GM19452 (cell line): ENCODE measurements at regions not wholly inside any gene's neighbourhood (a gene's known extent, or its start where the extent isn't known, plus 50 kb on each side); places are given as distances from the start of the nearest gene placed in this dataset.
"Not testable (repeated sequence)": the region's sequence is repeated elsewhere in the genome, so short reads cannot be mapped to it uniquely, and the experiment has no call there.

ENCODE experiments used
- ATAC-seq: cut with Tn5 transposase; IDR thresholded peaks from one replicate; pipeline ENCODE4 v1.9.1; 2021; ENCODE audit not compliant: unreplicated experiment

DNA sequence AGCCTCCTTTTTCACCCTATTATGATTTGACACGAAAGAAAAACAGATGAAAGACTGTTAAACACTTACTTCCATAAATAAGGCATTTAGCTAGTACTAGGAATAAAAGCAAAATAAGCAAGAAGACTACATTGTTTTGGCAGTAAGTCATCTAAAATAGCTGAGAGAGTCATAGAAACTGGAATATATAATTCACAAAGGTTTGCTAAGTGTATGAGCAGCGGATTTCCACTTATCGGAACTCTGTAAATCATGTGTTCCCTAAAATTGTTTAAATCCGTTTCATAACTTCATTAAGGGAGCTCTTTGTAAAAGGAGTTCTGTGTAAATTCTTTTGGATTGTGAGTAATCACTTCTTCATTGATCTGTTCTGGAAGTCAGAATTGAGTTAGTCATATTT, 202.5 kb upstream of the CBLB start:
- no peak for ATAC-seq

DNA sequence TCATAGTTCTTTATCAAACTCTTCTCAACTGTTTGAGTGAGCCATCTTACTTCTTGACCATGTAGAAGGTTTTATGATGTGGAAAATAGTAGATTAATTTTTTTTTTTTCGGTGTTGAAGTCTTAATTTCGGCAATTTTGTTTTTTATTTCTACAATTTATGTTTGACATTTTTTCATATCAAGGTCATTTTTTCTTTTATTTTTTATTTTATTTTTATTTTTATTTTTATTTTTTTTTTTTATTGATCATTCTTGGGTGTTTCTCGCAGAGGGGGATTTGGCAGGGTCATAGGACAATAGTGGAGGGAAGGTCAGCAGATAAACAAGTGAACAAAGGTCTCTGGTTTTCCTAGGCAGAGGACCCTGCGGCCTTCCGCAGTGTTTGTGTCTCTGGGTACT, 203.8 kb upstream of the CBLB start:
- not testable (repeated sequence) for ATAC-seq

DNA sequence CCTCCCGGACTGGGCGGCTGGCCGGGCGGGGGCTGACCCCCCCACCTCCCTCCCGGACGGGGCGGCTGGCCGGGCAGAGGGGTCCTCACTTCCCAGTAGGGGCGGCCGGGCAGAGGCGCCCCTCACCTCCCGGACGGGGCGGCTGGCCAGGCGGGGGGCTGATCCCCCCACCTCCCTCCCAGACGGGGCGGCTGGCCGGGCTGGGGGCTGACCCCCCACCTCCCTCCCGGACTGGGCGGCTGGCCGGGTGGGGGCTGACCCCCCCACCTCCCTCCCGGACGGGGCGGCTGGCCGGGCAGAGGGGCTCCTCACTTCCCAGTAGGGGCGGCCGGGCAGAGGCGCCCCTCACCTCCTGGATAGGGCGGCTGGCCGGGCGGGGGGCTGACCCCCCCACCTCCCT, 205.0 kb upstream of the CBLB start:
- ATAC-seq: not testable (repeated sequence)

DNA sequence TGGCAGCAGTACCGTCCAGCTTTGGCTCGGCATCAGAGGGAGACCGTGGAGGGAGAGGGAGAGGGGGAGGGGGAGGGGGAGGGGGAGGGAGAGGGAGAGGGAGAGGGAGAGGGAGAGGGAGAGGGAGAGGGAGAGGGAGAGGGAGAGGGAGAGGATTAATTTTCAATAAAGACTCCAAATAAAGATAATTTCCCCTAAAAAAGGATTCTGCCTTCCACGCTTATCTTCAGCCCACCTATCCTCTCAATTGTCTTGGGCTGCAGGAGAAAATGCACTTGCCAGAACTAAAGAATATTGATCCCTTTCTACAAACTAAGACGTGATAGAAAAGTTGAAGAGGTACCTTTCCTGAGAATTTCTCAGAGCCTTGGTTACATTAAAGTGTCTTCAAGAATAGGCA, 206.9 kb upstream of the CBLB start:
- not testable (repeated sequence) for ATAC-seq

DNA sequence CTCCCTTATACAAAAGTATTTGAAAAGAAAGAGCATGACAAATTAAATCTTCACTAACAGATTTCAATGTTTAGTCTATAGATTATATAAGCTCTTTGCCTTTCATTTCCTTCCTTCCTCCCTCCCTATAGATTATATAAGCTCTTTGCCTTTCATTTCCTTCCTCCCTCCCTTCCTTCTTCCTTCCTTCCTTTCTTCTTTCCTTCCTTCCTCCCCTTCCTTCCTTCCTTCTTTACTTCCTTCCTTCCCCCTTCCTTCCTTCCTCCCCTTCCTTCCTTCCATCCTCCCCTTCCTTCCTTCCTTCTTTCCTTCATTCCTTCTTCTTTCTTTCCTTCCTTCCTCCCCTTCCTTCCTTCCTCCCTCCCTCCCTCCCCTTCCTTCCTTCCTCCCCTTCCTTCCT, 209.8 kb upstream of the CBLB start:
- ATAC-seq: no peak

DNA sequence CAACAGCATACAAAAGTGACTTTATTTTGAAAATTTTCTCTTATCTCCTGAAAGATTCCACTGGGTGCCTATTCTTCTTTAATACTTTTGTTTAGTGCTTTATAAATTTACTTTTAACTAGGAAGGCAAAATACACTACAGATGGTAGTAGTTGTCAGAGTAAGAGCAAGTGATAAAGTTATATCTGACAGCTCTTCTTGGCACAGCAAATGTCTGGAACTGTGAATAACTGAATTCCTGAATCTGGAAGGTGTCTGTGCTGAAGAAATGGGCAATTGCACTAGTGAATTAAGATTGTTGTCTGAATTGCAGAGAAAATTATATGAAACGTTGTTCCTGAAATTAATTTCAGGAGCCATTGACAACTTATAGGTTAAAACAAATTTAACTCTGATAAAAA, 213.8 kb upstream of the CBLB start:
- ATAC-seq: no peak

DNA sequence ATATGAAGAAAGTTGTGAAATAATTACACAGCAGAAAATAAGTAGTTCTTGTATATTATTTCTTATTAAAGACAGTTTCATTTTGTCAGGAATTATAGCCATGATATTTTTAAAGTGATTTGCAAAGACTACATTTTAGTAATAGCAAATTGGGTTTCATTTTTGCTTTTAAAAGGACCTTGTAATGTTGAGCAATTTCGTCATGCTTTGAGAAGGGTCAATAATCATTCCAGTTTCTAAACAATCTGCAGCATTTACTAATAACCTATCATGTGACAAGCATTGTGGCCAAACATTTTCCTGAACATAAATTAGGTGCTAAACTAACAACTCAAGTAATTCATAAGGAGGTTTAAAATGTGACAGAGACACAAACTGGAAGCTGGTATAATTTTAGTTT, 214.4 kb upstream of the CBLB start:
- ATAC-seq: no peak

DNA sequence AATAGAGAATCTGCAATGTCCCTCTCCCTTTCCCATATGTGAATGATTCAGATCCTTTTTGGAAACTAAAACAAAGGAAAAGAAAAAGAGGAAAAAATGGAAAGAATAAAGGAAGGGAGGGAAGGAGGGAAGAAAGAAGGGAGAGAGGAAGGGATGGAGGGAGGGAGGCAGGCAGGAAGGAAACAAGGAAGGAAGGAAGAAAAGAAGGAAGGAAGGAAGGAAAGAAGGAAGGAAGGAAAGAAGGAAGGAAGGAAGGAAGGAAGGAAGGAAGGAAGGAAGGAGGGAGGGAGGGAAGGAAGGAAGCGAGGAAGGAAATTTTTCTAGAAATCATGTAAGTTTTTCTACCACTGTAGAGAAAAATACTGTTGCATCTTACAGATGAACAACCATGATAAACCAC, 215.0 kb upstream of the CBLB start:
- ATAC-seq: no peak

DNA sequence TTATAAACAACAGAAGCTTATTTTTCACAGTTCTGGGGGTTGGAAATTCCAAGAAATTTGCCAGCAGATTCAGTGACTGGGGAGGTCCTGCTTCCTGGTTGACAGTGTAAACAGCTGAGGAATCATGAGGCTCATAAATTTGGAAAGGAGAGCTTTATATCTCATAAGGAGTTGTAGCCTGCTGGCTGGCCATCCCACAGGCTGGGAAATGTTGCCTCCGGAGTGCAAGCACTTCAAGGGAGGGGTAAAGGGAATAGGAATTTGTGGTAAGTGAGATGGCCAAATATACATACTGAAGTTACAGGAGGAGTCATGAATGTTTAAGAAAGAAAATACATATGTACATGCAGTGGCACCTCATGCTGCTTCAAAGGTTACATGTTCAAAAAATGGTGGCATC, 217.2 kb upstream of the CBLB start:
- no peak for ATAC-seq

DNA sequence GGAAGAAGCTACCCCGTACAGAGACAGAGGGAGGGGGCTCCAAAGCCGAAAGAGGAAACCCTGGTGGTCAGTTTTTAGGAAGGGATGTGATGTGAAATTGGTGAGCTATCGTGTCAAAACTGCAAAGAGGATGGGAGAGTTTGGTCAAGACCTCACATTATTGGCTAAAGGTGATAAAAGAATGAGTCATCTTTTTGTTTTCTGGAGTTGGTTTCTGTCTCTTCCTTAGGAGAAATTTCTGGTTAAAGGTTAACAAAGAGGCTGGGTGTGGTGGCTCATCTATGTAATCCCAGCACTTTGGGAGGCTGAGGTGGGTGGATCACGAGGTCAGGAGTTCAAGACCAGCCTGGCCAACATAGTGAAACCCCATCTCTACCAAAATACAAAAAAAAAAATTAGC, 217.8 kb upstream of the CBLB start:
- no peak for ATAC-seq

DNA sequence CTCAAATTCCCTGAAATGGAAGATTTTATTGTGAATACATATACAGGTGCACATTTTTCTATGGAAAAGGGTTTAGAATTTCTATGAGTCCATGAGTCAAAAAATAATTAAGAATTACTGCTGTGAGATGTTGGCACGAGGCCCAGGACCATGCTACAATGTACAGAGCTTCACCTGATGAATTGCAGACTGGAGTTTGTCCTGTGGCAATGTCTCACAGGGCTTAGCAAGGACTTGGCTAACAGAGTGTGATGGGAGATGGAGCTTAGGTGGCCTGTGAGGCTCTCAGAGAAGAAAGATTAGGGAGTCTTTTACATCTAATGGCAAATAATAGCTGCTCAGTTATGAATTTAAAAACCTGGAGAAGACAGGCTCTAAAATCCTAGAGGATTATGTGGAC, 219.5 kb upstream of the CBLB start:
- no peak for ATAC-seq

DNA sequence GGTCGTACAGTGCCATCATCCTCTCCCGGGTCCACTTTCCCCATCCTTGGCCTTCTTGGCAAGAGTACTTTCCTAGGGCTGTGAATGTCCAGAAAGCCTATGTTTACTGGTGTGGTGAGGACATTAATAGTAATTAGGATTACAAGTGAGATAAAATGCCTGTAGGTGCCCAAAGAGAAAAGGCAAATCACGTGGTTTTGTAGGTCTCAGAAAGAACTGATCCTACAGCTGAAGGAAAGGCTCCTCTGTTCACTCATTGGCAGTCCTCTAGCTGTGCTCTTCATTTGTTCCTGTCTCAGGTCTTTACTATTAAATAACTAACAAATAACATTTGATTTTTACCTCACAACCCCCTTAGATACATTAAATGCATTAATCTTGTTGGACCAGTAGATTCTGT, 220.1 kb upstream of the CBLB start:
- no peak for ATAC-seq

DNA sequence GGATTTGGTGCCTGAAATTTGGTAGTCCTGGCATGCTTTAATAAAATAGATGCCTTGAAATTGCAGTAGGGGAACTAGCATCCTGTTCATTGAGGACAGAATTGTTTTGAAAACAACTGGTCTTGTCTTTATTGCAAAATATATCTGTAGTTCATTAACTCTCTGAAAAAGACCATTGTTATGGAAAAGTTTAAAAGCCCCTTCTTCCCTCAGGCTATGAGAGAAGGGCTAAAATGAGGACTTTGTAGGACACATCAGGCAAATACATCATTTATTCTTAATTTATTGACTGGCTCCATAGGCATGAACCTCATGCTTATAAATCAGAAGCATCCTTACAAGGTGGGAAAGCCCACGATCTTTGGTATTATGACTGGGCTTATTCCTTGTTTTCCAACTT, 221.0 kb upstream of the CBLB start:
- no peak for ATAC-seq

DNA sequence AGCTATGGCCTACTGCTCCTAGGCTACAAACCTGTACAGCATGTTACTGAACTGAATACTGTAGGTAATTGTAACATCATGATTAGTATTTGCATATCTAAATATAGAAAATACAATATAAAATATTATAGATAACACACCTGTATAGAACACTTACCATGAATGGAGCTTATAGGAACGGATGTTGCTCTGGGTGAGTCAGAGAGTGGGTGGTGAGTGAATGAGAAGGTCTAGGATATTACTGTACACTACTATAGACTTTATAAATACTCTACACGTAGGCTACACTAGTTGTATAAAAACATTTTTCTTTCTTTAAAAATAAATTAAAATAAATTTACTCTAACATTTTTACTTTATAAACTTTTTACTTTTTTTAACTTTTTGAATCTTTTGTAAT, 224.0 kb upstream of the CBLB start:
- ATAC-seq: no peak

DNA sequence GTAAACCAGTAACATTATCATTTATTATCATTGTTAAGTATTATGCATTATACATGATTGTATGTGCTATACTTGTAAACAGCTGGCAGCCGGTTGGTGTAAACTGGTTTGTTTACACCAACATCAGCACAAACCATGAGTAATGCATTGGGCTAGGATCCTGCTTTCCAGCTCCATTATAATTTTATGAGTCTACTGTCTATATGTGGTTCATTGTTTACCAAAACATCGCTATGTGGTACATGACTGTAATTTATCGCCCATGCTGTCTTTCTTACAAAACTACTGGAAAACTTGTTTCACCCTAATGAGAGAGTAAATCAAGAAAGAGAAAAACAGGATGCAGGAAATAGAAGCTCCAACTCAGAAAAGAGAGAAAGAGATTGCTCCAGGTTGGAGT, 224.8 kb upstream of the CBLB start:
- ATAC-seq: no peak

DNA sequence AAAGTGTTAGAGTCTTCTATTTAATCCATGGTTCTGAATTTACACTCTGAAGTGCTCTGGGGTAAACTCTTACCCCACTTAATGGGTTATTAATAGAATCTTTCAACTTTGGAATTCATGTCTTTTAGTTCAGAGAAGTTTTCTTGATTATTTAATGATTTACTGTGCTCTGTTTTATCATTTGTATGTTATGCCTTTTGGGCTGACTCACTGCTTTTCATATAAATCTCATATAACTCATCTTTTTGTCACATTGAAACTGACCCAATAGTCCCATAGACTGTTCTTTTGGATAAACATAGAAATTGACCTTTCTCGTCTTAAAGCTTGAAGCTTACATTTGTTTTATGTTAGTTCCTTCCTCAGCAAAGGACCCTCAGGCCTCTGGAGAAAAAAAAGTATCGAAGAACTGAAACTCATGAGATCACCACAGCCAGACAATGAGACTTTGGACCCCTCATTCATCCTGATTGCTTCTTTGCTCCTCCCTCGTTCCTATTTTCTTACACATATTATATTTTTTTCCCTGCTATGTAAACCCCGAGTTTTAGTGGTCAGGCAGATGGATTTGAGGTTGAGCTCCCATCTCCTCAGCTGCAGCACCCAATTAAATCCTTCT, 229.1 kb upstream of the CBLB start:
- ATAC-seq: no peak

DNA sequence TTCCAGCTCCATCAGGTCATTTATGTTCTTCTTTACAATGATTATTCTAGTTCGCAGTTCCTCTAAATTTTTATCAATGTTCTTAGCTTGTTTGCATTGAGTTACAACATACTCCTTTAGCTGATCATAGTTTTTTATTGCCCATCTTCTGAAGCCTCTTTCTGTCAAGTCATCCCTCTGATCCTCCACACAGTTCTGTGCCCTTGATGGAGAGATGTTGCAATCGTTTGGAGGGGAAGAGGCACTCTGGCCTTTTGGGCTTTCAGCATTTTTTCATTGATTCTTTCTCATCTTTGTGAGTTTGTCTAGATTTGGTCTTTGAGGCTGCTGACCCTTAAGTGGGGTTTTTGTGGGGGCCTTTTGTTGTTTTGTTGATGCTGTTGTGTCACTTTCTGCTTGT, 234.6 kb upstream of the CBLB start:
- ATAC-seq: no peak

DNA sequence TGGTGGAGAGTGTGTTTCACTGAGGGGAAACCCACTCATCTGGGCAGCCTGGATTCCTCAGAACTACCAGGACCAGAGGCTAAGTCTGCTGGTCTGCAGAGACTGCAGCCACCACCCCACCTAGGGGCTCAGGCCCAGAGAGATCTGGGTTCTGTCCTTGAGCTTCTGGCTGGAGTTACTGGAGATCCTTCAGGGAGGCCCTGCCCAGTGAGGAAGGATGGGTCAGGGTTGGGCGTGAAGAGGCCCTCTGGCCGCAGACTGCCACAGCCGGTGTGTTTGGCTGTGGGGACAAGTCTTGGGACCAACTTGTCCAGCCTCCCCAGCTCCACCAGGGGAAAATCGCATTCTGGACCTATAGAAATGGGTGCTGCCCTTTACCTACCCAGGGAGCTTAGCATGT, 235.3 kb upstream of the CBLB start:
- no peak for ATAC-seq

DNA sequence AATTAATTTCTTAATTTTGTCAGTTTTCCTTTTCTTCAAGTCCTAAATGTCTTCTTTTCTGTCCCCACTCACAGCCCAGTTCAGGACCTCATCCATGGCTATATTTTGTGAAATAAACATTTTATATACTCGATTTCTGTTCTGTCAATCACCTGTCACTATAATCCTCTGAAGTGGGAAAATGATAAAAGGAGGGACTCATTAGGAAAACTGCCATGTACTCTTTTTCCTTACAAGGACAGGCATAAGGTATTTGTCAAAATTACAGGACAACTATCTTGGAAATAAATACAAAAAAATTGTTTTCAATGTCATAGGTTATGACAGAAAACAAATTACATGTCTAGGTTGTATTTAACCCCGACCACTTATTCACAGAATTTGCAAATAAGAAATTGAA, 240.1 kb upstream of the CBLB start:
- ATAC-seq: no peak

DNA sequence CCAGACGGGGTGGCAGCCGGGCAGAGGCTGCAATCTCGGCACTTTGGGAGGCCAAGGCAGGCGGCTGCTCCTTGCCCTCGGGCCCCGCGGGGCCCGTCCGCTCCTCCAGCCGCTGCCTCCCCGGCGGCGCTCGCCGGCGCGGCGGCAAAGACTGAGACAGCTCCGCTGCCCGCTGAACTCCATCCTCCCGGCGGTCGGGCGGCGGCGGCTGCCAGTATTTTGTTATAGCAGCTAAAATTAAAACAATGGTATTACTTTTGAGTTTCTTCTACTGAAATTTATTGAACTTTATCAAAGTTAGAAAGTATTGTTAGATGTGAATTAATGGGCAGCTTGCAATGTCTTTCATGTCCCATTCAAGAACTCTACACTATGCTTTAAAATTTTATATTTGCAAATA, 243.7 kb upstream of the CBLB start:
- not testable (repeated sequence) for ATAC-seq

DNA sequence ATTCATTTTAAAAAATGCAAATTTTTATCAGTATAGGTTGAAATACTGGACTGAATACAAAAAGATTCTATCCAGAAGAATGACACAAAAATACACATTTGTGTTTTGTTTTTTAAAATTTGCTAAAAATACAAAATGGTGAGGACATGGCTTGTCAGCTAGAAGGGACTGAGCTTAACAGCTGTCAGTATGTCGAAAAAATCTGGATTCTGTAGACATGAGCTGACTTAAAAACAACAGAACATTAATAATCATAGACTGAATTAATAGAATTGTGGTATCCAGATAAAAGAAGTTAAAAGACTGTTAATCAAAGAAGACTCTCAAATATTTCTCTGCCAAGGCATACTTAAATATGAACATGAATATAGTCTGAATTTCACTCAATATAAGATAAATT, 244.9 kb upstream of the CBLB start:
- ATAC-seq: no peak

DNA sequence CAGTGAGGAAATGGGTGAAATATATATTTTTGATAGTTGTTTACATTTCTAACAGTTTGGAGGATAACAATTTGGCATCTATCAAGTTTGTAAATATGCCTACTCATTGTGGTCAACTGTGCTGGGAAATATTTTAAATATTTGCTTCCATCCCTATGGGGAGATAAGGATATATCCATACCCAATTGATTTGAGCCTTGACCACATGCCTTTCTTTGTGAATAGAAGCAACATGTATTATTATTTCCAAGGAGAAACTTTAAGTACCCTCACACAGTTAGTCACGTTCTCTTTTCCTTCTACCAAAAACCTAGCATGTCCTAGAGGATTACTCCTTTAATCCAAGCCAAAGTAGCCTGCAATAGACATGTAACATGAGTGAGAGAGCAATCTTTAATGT, 245.4 kb upstream of the CBLB start:
- no peak for ATAC-seq

DNA sequence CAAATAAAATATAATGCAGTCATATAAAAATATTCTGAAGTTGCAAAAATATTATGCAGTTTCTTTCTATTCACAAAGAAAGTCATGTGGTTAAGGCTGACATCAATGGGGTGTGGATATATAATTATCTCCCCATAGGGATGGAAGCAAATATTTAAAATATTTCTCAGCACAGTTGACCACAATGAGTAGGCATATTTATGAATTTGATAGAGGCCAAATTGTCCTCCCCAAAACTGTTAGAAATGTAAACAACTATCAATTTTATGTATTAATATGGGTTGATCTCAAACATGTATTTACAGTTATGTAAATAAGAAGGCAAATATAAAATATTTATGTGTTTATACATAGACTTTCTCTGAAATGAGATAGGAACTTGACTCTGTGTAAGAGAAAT, 246.0 kb upstream of the CBLB start:
- ATAC-seq: no peak

DNA sequence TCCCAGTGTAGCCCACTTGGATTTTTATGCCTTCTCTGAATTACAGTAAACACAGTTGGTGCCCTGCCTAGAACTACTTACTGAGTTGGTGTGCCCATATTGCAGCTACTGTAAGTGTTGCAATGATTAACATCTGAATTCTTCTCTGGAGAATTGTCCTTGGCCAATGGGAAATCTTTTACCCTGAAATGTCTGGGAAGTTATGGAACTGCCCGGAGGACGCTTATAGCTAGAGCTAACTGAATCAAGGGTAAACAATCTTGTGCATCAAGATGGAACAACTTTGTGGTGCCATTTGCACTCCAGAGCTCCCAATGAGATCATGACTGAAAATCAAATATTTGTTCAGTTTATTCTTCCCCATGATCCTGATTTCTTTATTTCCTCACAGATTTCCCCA, 246.7 kb upstream of the CBLB start:
- ATAC-seq: no peak
